ENCODE measurements at regions not wholly inside any gene's neighbourhood (a gene's known extent, or its start where the extent isn't known, plus 50 kb on each side); places are given as distances from the start of the nearest gene placed in this dataset.

- no peak for DNase-seq (ENCODE audit: low read depth in 2 of 3, low spot score in 2 of 3)
These were observed 887.2 kb downstream of the BRD1 start for GRCh38 chr22:48940266-48941032.

GRCh38 chr22:48939441-48940265 lies 888.0 kb downstream of the BRD1 start:
- no peak for DNase-seq (ENCODE audit: low read depth in 2 of 3, low spot score in 2 of 3)

GRCh38 chr22:48938741-48939140 lies 888.9 kb downstream of the BRD1 start:
- DNase-seq (ENCODE audit: low read depth in 2 of 3, low spot score in 2 of 3): no peak

GRCh38 chr22:48937032-48937639 lies 890.5 kb downstream of the BRD1 start:
- DNase-seq (ENCODE audit: low read depth in 2 of 3, low spot score in 2 of 3): no peak

GRCh38 chr22:48936391-48936790 lies 891.3 kb downstream of the BRD1 start:
- DNase-seq (ENCODE audit: low read depth in 2 of 3, low spot score in 2 of 3): no peak

- no peak for DNase-seq (ENCODE audit: low read depth in 2 of 3, low spot score in 2 of 3)
These were observed 893.2 kb downstream of the BRD1 start for GRCh38 chr22:48934446-48934845.

- no peak for DNase-seq (ENCODE audit: low read depth in 2 of 3, low spot score in 2 of 3)
These were observed 896.2 kb downstream of the BRD1 start for GRCh38 chr22:48931452-48931851.

- DNase-seq (ENCODE audit: low read depth in 2 of 3, low spot score in 2 of 3): no peak
These were observed 898.3 kb downstream of the BRD1 start for GRCh38 chr22:48929276-48929790.

- DNase-seq (ENCODE audit: low read depth in 2 of 3, low spot score in 2 of 3): no peak
These were observed 900.1 kb downstream of the BRD1 start for GRCh38 chr22:48927591-48927990.

GRCh38 chr22:48926643-48927042 lies 901.0 kb downstream of the BRD1 start:
- DNase-seq (ENCODE audit: low read depth in 2 of 3, low spot score in 2 of 3): no peak

GRCh38 chr22:48926136-48926535 lies 901.5 kb downstream of the BRD1 start:
- DNase-seq (ENCODE audit: low read depth in 2 of 3, low spot score in 2 of 3): no peak

GRCh38 chr22:48925450-48925849 lies 902.2 kb downstream of the BRD1 start:
- DNase-seq (ENCODE audit: low read depth in 2 of 3, low spot score in 2 of 3): no peak

GRCh38 chr22:48923996-48924395 lies 903.7 kb downstream of the BRD1 start:
- DNase-seq (ENCODE audit: low read depth in 2 of 3, low spot score in 2 of 3): no peak

GRCh38 chr22:48923165-48923865 lies 904.4 kb downstream of the BRD1 start:
- DNase-seq (ENCODE audit: low read depth in 2 of 3, low spot score in 2 of 3): no peak

- no peak for DNase-seq (ENCODE audit: low read depth in 2 of 3, low spot score in 2 of 3)
These were observed 906.2 kb downstream of the BRD1 start for GRCh38 chr22:48921411-48921903.

GRCh38 chr22:48920776-48921241 lies 906.9 kb downstream of the BRD1 start:
- DNase-seq (ENCODE audit: low read depth in 2 of 3, low spot score in 2 of 3): no peak

GRCh38 chr22:48919851-48920589 lies 907.7 kb downstream of the BRD1 start:
- DNase-seq (ENCODE audit: low read depth in 2 of 3, low spot score in 2 of 3): no peak

- DNase-seq (ENCODE audit: low read depth in 2 of 3, low spot score in 2 of 3): no peak
These were observed 908.5 kb downstream of the BRD1 start for GRCh38 chr22:48919187-48919590.

- DNase-seq (ENCODE audit: low read depth in 2 of 3, low spot score in 2 of 3): no peak
These were observed 909.0 kb downstream of the BRD1 start for GRCh38 chr22:48918585-48919186.

Measured in hematopoietic multipotent progenitor cell (in vitro differentiated cells).